ENCODE measurements at regions not wholly inside any gene's neighbourhood (a gene's known extent, or its start where the extent isn't known, plus 50 kb on each side); places are given as distances from the start of the nearest gene placed in this dataset.

DNA sequence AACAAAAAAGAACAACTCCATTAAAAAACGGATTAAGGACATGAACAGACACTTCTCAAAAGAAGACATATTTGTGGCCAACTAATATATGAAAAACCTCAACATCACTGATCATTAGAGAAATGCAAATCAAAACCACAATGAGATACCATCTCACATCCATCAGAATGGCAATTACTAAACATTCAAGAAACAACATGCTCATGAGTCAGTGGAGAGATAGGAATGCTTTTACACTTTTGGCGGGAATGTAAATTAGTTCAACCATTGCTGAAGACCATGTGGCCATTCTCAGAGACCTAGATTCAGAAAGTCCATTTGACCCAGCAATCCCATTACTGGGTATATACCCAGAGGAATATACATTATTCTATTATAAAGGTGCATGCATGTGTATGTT lies 1442.6 kb upstream of the B3GALT2 start:
- TF ChIP-seq PTTG1 (tag; IDR thresholded peaks at IDR 0.05; ENCODE audit: low read depth) (no peak), RFX7 (CRISPR knock-in tag; IDR thresholded peaks at IDR 0.05) (no peak), POLR2A (conservative IDR thresholded peaks at IDR 0.05) (no peak), EZH2 (IDR thresholded peaks at IDR 0.05; ENCODE audit: borderline replicate concordance, low read depth, low read length) (no peak), BRD9 (IDR thresholded peaks at IDR 0.05; ENCODE audit: low read depth, partially characterized antibody) (no peak), EP300 (IDR thresholded peaks at IDR 0.05; ENCODE audit: low read length) (no peak)
- TF ChIP-seq, protein P1, sequence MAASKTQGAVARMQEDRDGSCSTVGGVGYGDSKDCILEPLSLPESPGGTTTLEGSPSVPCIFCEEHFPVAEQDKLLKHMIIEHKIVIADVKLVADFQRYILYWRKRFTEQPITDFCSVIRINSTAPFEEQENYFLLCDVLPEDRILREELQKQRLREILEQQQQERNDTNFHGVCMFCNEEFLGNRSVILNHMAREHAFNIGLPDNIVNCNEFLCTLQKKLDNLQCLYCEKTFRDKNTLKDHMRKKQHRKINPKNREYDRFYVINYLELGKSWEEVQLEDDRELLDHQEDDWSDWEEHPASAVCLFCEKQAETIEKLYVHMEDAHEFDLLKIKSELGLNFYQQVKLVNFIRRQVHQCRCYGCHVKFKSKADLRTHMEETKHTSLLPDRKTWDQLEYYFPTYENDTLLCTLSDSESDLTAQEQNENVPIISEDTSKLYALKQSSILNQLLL (CRISPR knock-in tag; IDR thresholded peaks at IDR 0.05; ENCODE audit: borderline replicate concordance): no peak
- TF ChIP-seq, protein P2, sequence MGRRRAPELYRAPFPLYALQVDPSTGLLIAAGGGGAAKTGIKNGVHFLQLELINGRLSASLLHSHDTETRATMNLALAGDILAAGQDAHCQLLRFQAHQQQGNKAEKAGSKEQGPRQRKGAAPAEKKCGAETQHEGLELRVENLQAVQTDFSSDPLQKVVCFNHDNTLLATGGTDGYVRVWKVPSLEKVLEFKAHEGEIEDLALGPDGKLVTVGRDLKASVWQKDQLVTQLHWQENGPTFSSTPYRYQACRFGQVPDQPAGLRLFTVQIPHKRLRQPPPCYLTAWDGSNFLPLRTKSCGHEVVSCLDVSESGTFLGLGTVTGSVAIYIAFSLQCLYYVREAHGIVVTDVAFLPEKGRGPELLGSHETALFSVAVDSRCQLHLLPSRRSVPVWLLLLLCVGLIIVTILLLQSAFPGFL (CRISPR knock-in tag; IDR thresholded peaks at IDR 0.05): no peak
- TF ChIP-seq, protein P3, sequence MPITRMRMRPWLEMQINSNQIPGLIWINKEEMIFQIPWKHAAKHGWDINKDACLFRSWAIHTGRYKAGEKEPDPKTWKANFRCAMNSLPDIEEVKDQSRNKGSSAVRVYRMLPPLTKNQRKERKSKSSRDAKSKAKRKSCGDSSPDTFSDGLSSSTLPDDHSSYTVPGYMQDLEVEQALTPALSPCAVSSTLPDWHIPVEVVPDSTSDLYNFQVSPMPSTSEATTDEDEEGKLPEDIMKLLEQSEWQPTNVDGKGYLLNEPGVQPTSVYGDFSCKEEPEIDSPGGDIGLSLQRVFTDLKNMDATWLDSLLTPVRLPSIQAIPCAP (CRISPR knock-in tag; IDR thresholded peaks at IDR 0.05; ENCODE audit: borderline replicate concordance): no peak
- TF ChIP-seq, protein P4, sequence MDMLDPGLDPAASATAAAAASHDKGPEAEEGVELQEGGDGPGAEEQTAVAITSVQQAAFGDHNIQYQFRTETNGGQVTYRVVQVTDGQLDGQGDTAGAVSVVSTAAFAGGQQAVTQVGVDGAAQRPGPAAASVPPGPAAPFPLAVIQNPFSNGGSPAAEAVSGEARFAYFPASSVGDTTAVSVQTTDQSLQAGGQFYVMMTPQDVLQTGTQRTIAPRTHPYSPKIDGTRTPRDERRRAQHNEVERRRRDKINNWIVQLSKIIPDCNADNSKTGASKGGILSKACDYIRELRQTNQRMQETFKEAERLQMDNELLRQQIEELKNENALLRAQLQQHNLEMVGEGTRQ (CRISPR knock-in tag; IDR thresholded peaks at IDR 0.05): no peak

Measured in K562 (cell line).